ENCODE measurements at regions not wholly inside any gene's neighbourhood (a gene's known extent, or its start where the extent isn't known, plus 50 kb on each side); places are given as distances from the start of the nearest gene placed in this dataset.

DNA sequence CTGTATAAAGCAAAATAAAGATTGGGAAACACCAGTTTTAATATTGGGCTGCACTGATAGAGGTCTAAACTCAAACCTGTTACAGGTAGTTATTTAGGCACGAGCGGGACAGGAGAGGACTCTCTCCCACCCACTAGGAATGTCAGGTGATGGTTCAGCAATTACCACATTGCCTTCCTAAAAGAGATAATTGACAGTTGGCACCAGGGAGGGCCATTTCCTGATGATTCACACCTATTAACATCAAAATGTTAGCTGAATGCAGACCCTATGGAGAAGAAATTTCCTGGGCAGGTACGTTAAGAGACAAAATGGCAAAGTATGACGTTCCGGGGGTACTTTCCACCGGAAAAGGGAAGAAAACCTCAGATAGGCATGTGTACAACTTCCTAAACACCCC, 272.6 kb downstream of the SDHAF3 start:
- TF ChIP-seq, protein P1, sequence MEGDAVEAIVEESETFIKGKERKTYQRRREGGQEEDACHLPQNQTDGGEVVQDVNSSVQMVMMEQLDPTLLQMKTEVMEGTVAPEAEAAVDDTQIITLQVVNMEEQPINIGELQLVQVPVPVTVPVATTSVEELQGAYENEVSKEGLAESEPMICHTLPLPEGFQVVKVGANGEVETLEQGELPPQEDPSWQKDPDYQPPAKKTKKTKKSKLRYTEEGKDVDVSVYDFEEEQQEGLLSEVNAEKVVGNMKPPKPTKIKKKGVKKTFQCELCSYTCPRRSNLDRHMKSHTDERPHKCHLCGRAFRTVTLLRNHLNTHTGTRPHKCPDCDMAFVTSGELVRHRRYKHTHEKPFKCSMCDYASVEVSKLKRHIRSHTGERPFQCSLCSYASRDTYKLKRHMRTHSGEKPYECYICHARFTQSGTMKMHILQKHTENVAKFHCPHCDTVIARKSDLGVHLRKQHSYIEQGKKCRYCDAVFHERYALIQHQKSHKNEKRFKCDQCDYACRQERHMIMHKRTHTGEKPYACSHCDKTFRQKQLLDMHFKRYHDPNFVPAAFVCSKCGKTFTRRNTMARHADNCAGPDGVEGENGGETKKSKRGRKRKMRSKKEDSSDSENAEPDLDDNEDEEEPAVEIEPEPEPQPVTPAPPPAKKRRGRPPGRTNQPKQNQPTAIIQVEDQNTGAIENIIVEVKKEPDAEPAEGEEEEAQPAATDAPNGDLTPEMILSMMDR (IDR thresholded peaks at IDR 0.05; ENCODE audit: insufficient read depth, low read depth, low read length), result no peak
- TF ChIP-seq EZH2 (IDR thresholded peaks at IDR 0.05; ENCODE audit: insufficient read depth, low read length), result no peak

DNA sequence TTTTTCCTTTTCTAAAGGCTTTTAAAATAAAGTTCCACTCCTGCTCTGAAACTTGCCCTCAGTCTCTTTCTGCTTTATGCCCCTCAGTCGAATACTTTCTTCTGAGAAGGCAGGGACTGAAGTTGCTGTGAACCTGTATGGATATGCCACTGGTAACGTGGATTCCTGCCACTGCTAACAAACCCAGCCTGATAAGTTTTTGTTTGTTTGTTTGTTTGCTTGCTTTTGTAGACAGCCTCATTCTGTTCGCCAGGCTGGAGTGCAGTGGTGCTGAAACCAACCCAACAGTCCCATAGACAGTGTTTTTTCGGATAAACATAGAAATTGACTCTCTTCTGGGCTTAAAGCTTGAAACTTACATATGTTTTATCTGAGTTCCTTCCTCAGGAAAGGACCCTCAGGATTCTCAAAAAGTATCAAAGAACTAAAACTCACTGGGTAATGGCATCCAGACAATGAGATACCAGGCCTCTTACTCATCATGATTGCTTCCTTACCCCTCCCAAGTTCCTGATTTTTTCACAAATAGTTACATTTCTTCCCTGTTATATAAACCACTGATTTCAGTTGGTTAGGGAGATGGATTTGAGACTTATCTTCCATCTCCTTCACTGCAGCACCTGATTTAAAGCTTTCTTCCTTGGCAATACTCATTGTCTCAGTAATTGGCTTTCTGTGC, 273.6 kb downstream of the SDHAF3 start:
- H4K20me1 ChIP-seq (ENCODE audit: insufficient read depth, low read length), result no peaks in the 10 kb centered on the region
- Mint-ChIP-seq H3K27ac (ENCODE audit: unreplicated experiment) (no peak overlapping the region), H3K27me3 (ENCODE audit: low read depth, unreplicated experiment) (no peaks in the 10 kb centered on the region), H3K36me3 (ENCODE audit: low read depth, unreplicated experiment) (no peaks in the 10 kb centered on the region), H3K4me1 (ENCODE audit: low read depth, unreplicated experiment) (peaks cover 10% of the 10 kb centered on the region), H3K9me3 (ENCODE audit: unreplicated experiment) (peaks cover 6% of the 10 kb centered on the region), H3K4me3 (ENCODE audit: unreplicated experiment) (no peak overlapping the region)
- no peak for DNase-seq (ENCODE audit: low read depth)
- no peaks in the 10 kb centered on the region for H3K36me3 ChIP-seq (ENCODE audit: insufficient read depth, low read length)
- no peaks in the 10 kb centered on the region for H3K27me3 ChIP-seq (ENCODE audit: insufficient read depth, low read length)
- no peak for FAIRE-seq
- no peak overlapping the region for H3K4me2 ChIP-seq (ENCODE audit: low read length)
- no peaks in the 10 kb centered on the region for H3K4me1 ChIP-seq (ENCODE audit: insufficient read depth, low read length)
- no peak overlapping the region for H3K4me3 ChIP-seq (ENCODE audit: insufficient read depth, low read depth, low read length)
- H3K27ac ChIP-seq (ENCODE audit: low read depth, low read length), result no peak overlapping the region
- no peaks in the 10 kb centered on the region for H3K79me2 ChIP-seq (ENCODE audit: insufficient read depth, low read length)
- H3K9ac ChIP-seq (ENCODE audit: low read length), result no peak overlapping the region
- H2AFZ ChIP-seq (ENCODE audit: low read depth, low read length), result no peak overlapping the region
- no peak for TF ChIP-seq EZH2 (IDR thresholded peaks at IDR 0.05; ENCODE audit: insufficient read depth, low read length)
- TF ChIP-seq, protein P1 (IDR thresholded peaks at IDR 0.05; ENCODE audit: insufficient read depth, low read depth, low read length), result no peak
- H3K9me3 ChIP-seq (ENCODE audit: insufficient read depth, low read depth, low read length), result no peaks in the 10 kb centered on the region

More for the DNA sequence above, 272.6 kb downstream of the SDHAF3 start:
- H3K4me3 ChIP-seq (ENCODE audit: insufficient read depth, low read depth, low read length), result no peak overlapping the region
- no peaks in the 10 kb centered on the region for H4K20me1 ChIP-seq (ENCODE audit: insufficient read depth, low read length)
- H3K36me3 ChIP-seq (ENCODE audit: insufficient read depth, low read length), result no peaks in the 10 kb centered on the region
- H3K79me2 ChIP-seq (ENCODE audit: insufficient read depth, low read length), result no peaks in the 10 kb centered on the region
- Mint-ChIP-seq H3K9me3 (ENCODE audit: unreplicated experiment) (peaks cover 6% of the 10 kb centered on the region), H3K4me1 (ENCODE audit: low read depth, unreplicated experiment) (peaks cover 10% of the 10 kb centered on the region), H3K36me3 (ENCODE audit: low read depth, unreplicated experiment) (no peaks in the 10 kb centered on the region), H3K4me3 (ENCODE audit: unreplicated experiment) (no peak overlapping the region), H3K27ac (ENCODE audit: unreplicated experiment) (no peak overlapping the region), H3K27me3 (ENCODE audit: low read depth, unreplicated experiment) (no peaks in the 10 kb centered on the region)
- no peak overlapping the region for H2AFZ ChIP-seq (ENCODE audit: low read depth, low read length)
- no peak overlapping the region for H3K4me2 ChIP-seq (ENCODE audit: low read length)
- H3K9me3 ChIP-seq (ENCODE audit: insufficient read depth, low read depth, low read length), result no peaks in the 10 kb centered on the region
- DNase-seq (ENCODE audit: low read depth) (no peak), FAIRE-seq (no peak)
- no peak overlapping the region for H3K9ac ChIP-seq (ENCODE audit: low read length)
- H3K4me1 ChIP-seq (ENCODE audit: insufficient read depth, low read length), result no peaks in the 10 kb centered on the region
- H3K27me3 ChIP-seq (ENCODE audit: insufficient read depth, low read length), result no peaks in the 10 kb centered on the region
- H3K27ac ChIP-seq (ENCODE audit: low read depth, low read length), result no peak overlapping the region

DNA sequence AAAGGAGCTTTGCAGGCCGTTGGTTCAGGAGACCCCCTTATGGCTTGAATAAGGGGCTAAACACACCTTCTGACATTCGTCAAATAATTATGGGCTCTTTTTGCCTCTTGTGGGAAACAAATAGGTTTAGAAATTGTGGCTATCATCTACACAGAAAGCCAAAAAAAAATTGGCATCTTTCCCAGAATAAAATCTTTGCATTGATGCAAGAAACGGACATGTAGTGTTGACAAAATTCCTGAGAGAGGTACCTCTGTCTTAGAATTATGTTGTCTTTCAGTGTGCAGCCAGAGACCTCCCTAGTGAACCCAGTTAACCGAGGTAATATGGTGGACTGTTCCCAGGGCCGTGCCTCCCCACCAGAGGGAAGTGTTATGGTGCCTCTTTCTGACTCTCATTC, 283.9 kb downstream of the SDHAF3 start:
- H3K4me1 Mint-ChIP-seq (ENCODE audit: low read depth, unreplicated experiment), result peaks cover 2% of the 10 kb centered on the region
- no peaks in the 10 kb centered on the region for H3K36me3 Mint-ChIP-seq (ENCODE audit: low read depth, unreplicated experiment)
- H3K4me1 ChIP-seq (ENCODE audit: insufficient read depth, low read length), result no peaks in the 10 kb centered on the region
- DNase-seq (ENCODE audit: low read depth) (no peak), FAIRE-seq (no peak)
- H3K27me3 ChIP-seq (ENCODE audit: insufficient read depth, low read length), result no peaks in the 10 kb centered on the region
- peaks cover 5% of the 10 kb centered on the region for H3K27me3 Mint-ChIP-seq (ENCODE audit: low read depth, unreplicated experiment)
- no peak overlapping the region for H3K27ac ChIP-seq (ENCODE audit: low read depth, low read length)
- H2AFZ ChIP-seq (ENCODE audit: low read depth, low read length), result no peak overlapping the region
- H3K4me3 Mint-ChIP-seq (ENCODE audit: unreplicated experiment), result no peak overlapping the region
- H3K9me3 ChIP-seq (ENCODE audit: insufficient read depth, low read depth, low read length), result no peaks in the 10 kb centered on the region
- no peaks in the 10 kb centered on the region for H3K36me3 ChIP-seq (ENCODE audit: insufficient read depth, low read length)
- peak overlapping the region; percentile 27 for H3K27ac Mint-ChIP-seq (ENCODE audit: unreplicated experiment)
- no peak overlapping the region for H3K4me2 ChIP-seq (ENCODE audit: low read length)
- H4K20me1 ChIP-seq (ENCODE audit: insufficient read depth, low read length), result no peaks in the 10 kb centered on the region
- H3K9me3 Mint-ChIP-seq (ENCODE audit: unreplicated experiment), result no peaks in the 10 kb centered on the region
- no peak overlapping the region for H3K4me3 ChIP-seq (ENCODE audit: insufficient read depth, low read depth, low read length)
- H3K79me2 ChIP-seq (ENCODE audit: insufficient read depth, low read length), result no peaks in the 10 kb centered on the region
- no peak for TF ChIP-seq EZH2 (IDR thresholded peaks at IDR 0.05; ENCODE audit: insufficient read depth, low read length)
- TF ChIP-seq, protein P1 (IDR thresholded peaks at IDR 0.05; ENCODE audit: insufficient read depth, low read depth, low read length), result no peak
- H3K9ac ChIP-seq (ENCODE audit: low read length), result no peak overlapping the region

All from astrocyte (in vitro differentiated cells and primary cell).